B cell (primary cell): ENCODE measurements at regions not wholly inside any gene's neighbourhood (a gene's known extent, or its start where the extent isn't known, plus 50 kb on each side); places are given as distances from the start of the nearest gene placed in this dataset.

Experiments
- ATAC-seq: fragments of 200-7000 bp; cut with Tn5 transposase; one replicate; pipeline ENCODE4 v1.10.0; 2021; ENCODE audit warnings: low read depth, mild to moderate bottlenecking, moderate number of reproducible peaks, moderate library complexity
- CTCF ChIA-PET: fragments of 350-600 bp; sonication (Branson Sonifier 250); formaldehyde crosslinking; loops from one replicate; lab custom pipeline; 2021; ENCODE audit warnings: antibody characterized with exemption, inconsistent platforms; lab: Charles Lee
- POLR2A ChIA-PET: fragments of 350-600 bp; sonication (Branson Sonifier 250); formaldehyde crosslinking; loops from one replicate; lab custom pipeline; 2021; ENCODE audit warnings: antibody characterized with exemption; lab: Charles Lee
- DNase-seq: peaks from one replicate; pipeline ENCODE4 v3.0.0; 2013
- H2AFZ ChIP-seq: 2 replicates; pipeline ENCODE4 v1.6.1; 2012; ENCODE audit warnings: mild to moderate bottlenecking, low read depth, low read length; ENCODE audit not compliant: insufficient read depth, poor library complexity, severe bottlenecking
- H3K27ac ChIP-seq, 2 donors: 1 replicate in 1 of 2; 2 replicates in 1 of 2; pipeline ENCODE4 v1.5.1; 2012 to 2013; ENCODE audit warnings: low read length in 2 of 2, mild to moderate bottlenecking in 2 of 2, moderate library complexity in 1 of 2
- H3K27me3 ChIP-seq, 4 experiments: fragments of 200-600 bp in 1 of 4; sonication (generic) in 1 of 4; replicated peaks in 1 of 4; 1 replicate in 2 of 4; 2 replicates in 2 of 4; pipeline versions ENCODE4 v1.6.1 to v1.7.0; 2013 to 2016; ENCODE audit warnings: low read length in 3 of 4, mild to moderate bottlenecking in 2 of 4, mixed read lengths in 1 of 4, moderate library complexity in 1 of 4; ENCODE audit not compliant: insufficient read depth in 4 of 4, control insufficient read depth in 3 of 4; ENCODE audit errors: control extremely low read depth in 1 of 4
- H3K36me3 ChIP-seq, 2 experiments: replicated peaks in 1 of 2; 1 replicate in 1 of 2; 2 replicates in 1 of 2; pipeline versions ENCODE4 v1.6.1 to v1.7.1; 2013; ENCODE audit warnings: low read length in 1 of 2; ENCODE audit not compliant: insufficient read depth in 2 of 2, control insufficient read depth in 1 of 2; ENCODE audit errors: control extremely low read depth in 1 of 2, extremely low read depth in 1 of 2
- H3K4me1 ChIP-seq, 2 donors: fragments of 200-600 bp in 1 of 2; sonication (generic) in 1 of 2; 1 replicate in 1 of 2; 2 replicates in 1 of 2; pipeline versions ENCODE4 v1.5.1 to v1.6.1; 2013 to 2017; ENCODE audit warnings: low read length in 2 of 2; ENCODE audit not compliant: control insufficient read depth in 2 of 2, insufficient read depth in 2 of 2
- H3K4me2 ChIP-seq: replicated peaks from 2 replicates; pipeline ENCODE3; 2012; ENCODE audit warnings: mild to moderate bottlenecking, low read depth, low read length; ENCODE audit not compliant: poor library complexity, severe bottlenecking
- H3K4me3 ChIP-seq, 5 experiments: fragments of 200-600 bp in 1 of 5; sonication (generic) in 1 of 5; 1 replicate in 3 of 5; 2 replicates in 2 of 5; pipeline versions ENCODE4 v1.5.1 to v1.7.0; 2011 to 2016; ENCODE audit warnings: low read length in 4 of 5, mild to moderate bottlenecking in 4 of 5, low read depth in 2 of 5, control low read depth in 1 of 5, moderate library complexity in 1 of 5; ENCODE audit not compliant: insufficient read depth in 1 of 5; ENCODE audit errors: control extremely low read depth in 1 of 5, extremely low read depth in 1 of 5
- H3K79me2 ChIP-seq: fragments of 200-600 bp; sonication (generic); one replicate; pipeline ENCODE4 v1.6.0; 2016; ENCODE audit warnings: low read length; ENCODE audit not compliant: control insufficient read depth, insufficient read depth
- H3K9ac ChIP-seq: fragments of 200-600 bp; sonication (generic); 2 replicates; pipeline ENCODE4 v1.6.1; 2017; ENCODE audit warnings: mild to moderate bottlenecking, low read length, moderate library complexity
- H3K9me3 ChIP-seq, 3 donors: one replicate each; pipeline versions ENCODE4 v1.6.1 to v1.7.1; 2013; ENCODE audit warnings: low read length in 2 of 3; ENCODE audit not compliant: control insufficient read depth in 2 of 3, insufficient read depth in 1 of 3; ENCODE audit errors: control extremely low read depth in 1 of 3
- H4K20me1 ChIP-seq: 2 replicates; pipeline ENCODE4 v1.6.0; 2012; ENCODE audit warnings: mild to moderate bottlenecking, low read length; ENCODE audit not compliant: insufficient read depth, control insufficient read depth, poor library complexity, severe bottlenecking
- H3K27ac Mint-ChIP-seq: one replicate; pipeline ENCODE4 v1.8.0; 2021; ENCODE audit warnings: mixed read lengths
- H3K27me3 Mint-ChIP-seq: one replicate; pipeline ENCODE4 v1.8.0; 2021; ENCODE audit warnings: mixed read lengths
- H3K4me1 Mint-ChIP-seq: one replicate; pipeline ENCODE4 v1.8.0; 2021; ENCODE audit warnings: mixed read lengths
- H3K4me3 Mint-ChIP-seq: one replicate; pipeline ENCODE4 v1.8.0; 2021; ENCODE audit warnings: mixed read lengths
- H3K9me3 Mint-ChIP-seq: one replicate; pipeline ENCODE4 v1.8.0; 2022; ENCODE audit warnings: mixed read lengths; ENCODE audit not compliant: insufficient read depth
- EZH2 ChIP-seq: IDR thresholded peaks from 2 replicates; pipeline ENCODE4 v1.6.1; 2012; ENCODE audit warnings: borderline replicate concordance, low read depth, mild to moderate bottlenecking, moderate library complexity, low read length; ENCODE audit not compliant: insufficient read depth, poor library complexity, severe bottlenecking
- WGBS: methylation state at CpG from one replicate; pipeline ENCODE4 v1.1.5; 2013; ENCODE audit warnings: missing lambda C conversion rate; ENCODE audit not compliant: insufficient coverage; 5-methylcytosine and 5-hydroxymethylcytosine counted together
- intact Hi-C: fragments of 100-400 bp; cut with micrococcal nuclease; formaldehyde crosslinking; loops from one replicate; pipeline ENCODE4 v1.10.0; 2022
- TF ChIP-seq, protein P1 (sequence below): fragments of 200-600 bp; IDR thresholded peaks from one replicate; pipeline ENCODE4 v1.8.0; 2022; ENCODE audit warnings: antibody characterized with exemption, mild to moderate bottlenecking

DNA sequence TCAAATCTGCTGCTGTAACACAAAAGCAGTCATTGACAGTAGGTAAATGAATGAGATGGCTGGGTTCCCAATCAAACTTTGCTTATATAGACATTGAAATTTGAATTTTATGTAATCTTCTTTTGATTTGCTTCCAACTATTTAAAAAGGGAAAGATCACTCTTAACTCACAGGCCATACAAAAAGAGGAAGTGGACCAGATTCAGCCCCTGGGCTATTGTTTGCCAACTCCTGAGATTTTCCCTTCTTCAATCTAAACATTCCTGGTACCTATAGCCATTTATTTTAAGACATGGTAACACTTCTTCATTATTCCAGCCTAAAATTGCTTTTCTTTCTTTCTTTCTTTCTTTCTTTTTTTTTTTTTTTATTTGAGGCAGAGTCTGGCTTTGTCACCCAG lies 260.6 kb downstream of the TFAP2A start:
- Mint-ChIP-seq H3K27me3 (peaks cover 2% of the 10 kb centered on the region), H3K9me3 (peaks cover 5% of the 10 kb centered on the region), H3K4me3 (no peak overlapping the region), H3K4me1 (no peaks in the 10 kb centered on the region), H3K27ac (no peak overlapping the region)
- DNase-seq, result no peak
- no peak for TF ChIP-seq EZH2
- TF ChIP-seq, protein P1, sequence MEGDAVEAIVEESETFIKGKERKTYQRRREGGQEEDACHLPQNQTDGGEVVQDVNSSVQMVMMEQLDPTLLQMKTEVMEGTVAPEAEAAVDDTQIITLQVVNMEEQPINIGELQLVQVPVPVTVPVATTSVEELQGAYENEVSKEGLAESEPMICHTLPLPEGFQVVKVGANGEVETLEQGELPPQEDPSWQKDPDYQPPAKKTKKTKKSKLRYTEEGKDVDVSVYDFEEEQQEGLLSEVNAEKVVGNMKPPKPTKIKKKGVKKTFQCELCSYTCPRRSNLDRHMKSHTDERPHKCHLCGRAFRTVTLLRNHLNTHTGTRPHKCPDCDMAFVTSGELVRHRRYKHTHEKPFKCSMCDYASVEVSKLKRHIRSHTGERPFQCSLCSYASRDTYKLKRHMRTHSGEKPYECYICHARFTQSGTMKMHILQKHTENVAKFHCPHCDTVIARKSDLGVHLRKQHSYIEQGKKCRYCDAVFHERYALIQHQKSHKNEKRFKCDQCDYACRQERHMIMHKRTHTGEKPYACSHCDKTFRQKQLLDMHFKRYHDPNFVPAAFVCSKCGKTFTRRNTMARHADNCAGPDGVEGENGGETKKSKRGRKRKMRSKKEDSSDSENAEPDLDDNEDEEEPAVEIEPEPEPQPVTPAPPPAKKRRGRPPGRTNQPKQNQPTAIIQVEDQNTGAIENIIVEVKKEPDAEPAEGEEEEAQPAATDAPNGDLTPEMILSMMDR, result no peak
- Histone ChIP-seq H3K27ac (no peak overlapping the region), H3K4me1 (no peaks in the 10 kb centered on the region), H3K36me3 (no peaks in the 10 kb centered on the region), H2AFZ (no peak overlapping the region), H3K9ac (no peak overlapping the region), H3K4me3 (no peak overlapping the region), H3K79me2 (no peaks in the 10 kb centered on the region), H4K20me1 (no peaks in the 10 kb centered on the region), H3K27me3 (no peaks in the 10 kb centered on the region), H3K4me2 (no peak overlapping the region), H3K9me3 (peaks cover 0 to 7% (median 0%) of the 10 kb centered on the region in 3 donors)
- CTCF ChIA-PET, result no interaction called here
- intact Hi-C loops, result no loop called here
- no peak for ATAC-seq
- POLR2A ChIA-PET, result no interaction called here

DNA sequence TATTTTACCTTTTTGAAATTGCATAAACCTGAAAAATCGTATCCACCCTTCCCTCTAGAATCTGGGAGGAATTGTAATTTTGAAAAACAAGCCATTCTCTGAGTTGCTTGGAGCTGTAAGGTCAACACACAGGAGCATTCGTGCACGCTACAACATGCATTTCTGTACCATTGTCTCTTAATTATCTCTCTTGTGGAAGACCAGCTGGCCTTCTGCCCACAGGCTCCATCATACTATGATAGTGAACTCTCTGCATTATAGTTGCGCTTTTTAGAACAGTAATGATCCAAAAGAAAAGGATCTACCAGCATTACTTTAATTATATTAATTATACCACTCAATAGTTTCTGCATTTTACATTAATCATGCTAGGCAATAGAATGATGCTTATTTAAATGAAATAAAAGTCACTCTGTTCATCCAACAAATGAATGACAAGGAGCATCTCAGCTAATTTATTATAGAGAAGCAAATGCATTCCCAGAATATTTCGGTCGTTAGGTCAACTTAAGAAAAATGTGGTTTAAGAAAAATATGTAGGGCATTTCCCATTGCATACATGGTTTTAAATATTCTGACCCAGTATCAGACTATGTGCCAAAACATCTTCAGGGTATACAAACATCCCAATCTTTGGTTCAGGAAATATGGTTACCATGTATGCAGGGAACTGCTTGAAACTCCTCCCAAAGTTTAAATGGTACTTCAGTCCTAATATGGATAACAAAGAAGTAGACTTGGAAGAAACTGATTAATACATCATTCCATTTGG lies 263.5 kb downstream of the TFAP2A start:
- Histone ChIP-seq H2AFZ (no peak overlapping the region), H3K27me3 (no peaks in the 10 kb centered on the region), H3K79me2 (no peaks in the 10 kb centered on the region), H3K27ac (no peak overlapping the region), H3K4me2 (no peak overlapping the region), H3K9ac (no peak overlapping the region), H3K9me3 (peaks cover 0 to 4% (median 0%) of the 10 kb centered on the region in 3 donors), H3K4me1 (no peaks in the 10 kb centered on the region), H3K4me3 (no peak overlapping the region), H4K20me1 (no peaks in the 10 kb centered on the region), H3K36me3 (no peaks in the 10 kb centered on the region)
- H3K27me3 Mint-ChIP-seq, result peaks cover 2% of the 10 kb centered on the region
- intact Hi-C loops, result no loop called here
- WGBS, result no CpG with 5 or more reads among the region's 6 CpGs
- DNase-seq, result no peak
- peaks cover 2% of the 10 kb centered on the region for H3K9me3 Mint-ChIP-seq
- ATAC-seq, result no peak
- no peak overlapping the region for H3K4me3 Mint-ChIP-seq
- ChIA-PET POLR2A (no interaction called here), CTCF (no interaction called here)
- no peak overlapping the region for H3K27ac Mint-ChIP-seq
- TF ChIP-seq EZH2, result no peak
- H3K4me1 Mint-ChIP-seq, result no peaks in the 10 kb centered on the region
